H9 (cell line): ENCODE measurements at regions not wholly inside any gene's neighbourhood (a gene's known extent, or its start where the extent isn't known, plus 50 kb on each side); places are given as distances from the start of the nearest gene placed in this dataset.

Experiments used
- DNase-seq: peaks from one replicate; pipeline ENCODE4 v3.0.0-alpha.2; 2017
- H2AFZ ChIP-seq: one replicate; pipeline ENCODE4 v1.6.1; 2013; ENCODE audit warnings: mild to moderate bottlenecking, low read length, control low read depth, moderate library complexity
- H2AK5ac ChIP-seq: 2 replicates; pipeline ENCODE4 v1.6.1; 2013; ENCODE audit warnings: low read length, control low read depth, mixed read lengths; ENCODE audit not compliant: insufficient read length
- H2BK120ac ChIP-seq: one replicate; pipeline ENCODE4 v1.6.1; 2013; ENCODE audit warnings: low read depth, mild to moderate bottlenecking, low read length, control low read depth, inconsistent platforms; ENCODE audit not compliant: poor library complexity, severe bottlenecking
- H2BK12ac ChIP-seq: 2 replicates; pipeline ENCODE4 v1.6.1; 2013; ENCODE audit warnings: low read length, control low read depth, mixed read lengths, low read depth; ENCODE audit not compliant: insufficient read length
- H2BK15ac ChIP-seq: 2 replicates; pipeline ENCODE4 v1.6.1; 2013; ENCODE audit warnings: low read depth, low read length, control low read depth
- H2BK20ac ChIP-seq: one replicate; pipeline ENCODE4 v1.6.1; 2013; ENCODE audit warnings: low read depth, mild to moderate bottlenecking, low read length, control low read depth, inconsistent platforms; ENCODE audit not compliant: poor library complexity, severe bottlenecking
- H2BK5ac ChIP-seq: 2 replicates; pipeline ENCODE4 v1.6.1; 2013; ENCODE audit warnings: low read length, control low read depth, mixed read lengths; ENCODE audit not compliant: insufficient read length
- H3K14ac ChIP-seq: 2 replicates; pipeline ENCODE4 v1.6.1; 2013; ENCODE audit warnings: low read length, control low read depth; ENCODE audit not compliant: insufficient read depth
- H3K18ac ChIP-seq: 2 replicates; pipeline ENCODE4 v1.6.1; 2013; ENCODE audit warnings: low read depth, mild to moderate bottlenecking, mixed read lengths, low read length, control low read depth; ENCODE audit not compliant: insufficient read length
- H3K23ac ChIP-seq: 2 replicates; pipeline ENCODE4 v1.6.1; 2013; ENCODE audit warnings: low read length, control low read depth, mixed read lengths, low read depth; ENCODE audit not compliant: insufficient read length
- H3K23me2 ChIP-seq: 2 replicates; pipeline ENCODE4 v1.6.1; 2013; ENCODE audit warnings: low read depth, mild to moderate bottlenecking, mixed read lengths, low read length, control low read depth; ENCODE audit not compliant: insufficient read length, poor library complexity, severe bottlenecking
- H3K27ac ChIP-seq: 2 replicates; pipeline ENCODE4 v1.5.1; 2013; ENCODE audit warnings: low read length, control low read depth, mixed read lengths, low read depth; ENCODE audit not compliant: insufficient read length
- H3K27me3 ChIP-seq: 2 replicates; pipeline ENCODE4 v1.6.1; 2013; ENCODE audit warnings: low read length, control low read depth, inconsistent platforms; ENCODE audit not compliant: insufficient read depth
- H3K4ac ChIP-seq: 2 replicates; pipeline ENCODE4 v1.6.1; 2013; ENCODE audit warnings: low read depth, mild to moderate bottlenecking, control low read depth, inconsistent platforms, low read length, moderate library complexity
- H3K4me1 ChIP-seq: 2 replicates; pipeline ENCODE4 v1.6.1; 2013; ENCODE audit warnings: low read length, control low read depth, inconsistent platforms; ENCODE audit not compliant: insufficient read depth
- H3K4me2 ChIP-seq: 2 replicates; pipeline ENCODE4 v1.6.1; 2013; ENCODE audit warnings: low read length, control low read depth, mixed read lengths; ENCODE audit not compliant: insufficient read length, insufficient read depth
- H3K56ac ChIP-seq: 2 replicates; pipeline ENCODE4 v1.6.1; 2013; ENCODE audit warnings: low read depth, mild to moderate bottlenecking, mixed read lengths, low read length, control low read depth; ENCODE audit not compliant: insufficient read length
- H3K79me1 ChIP-seq: 2 replicates; pipeline ENCODE4 v1.6.1; 2013; ENCODE audit warnings: low read depth, mild to moderate bottlenecking, moderate library complexity, low read length, control low read depth, inconsistent platforms; ENCODE audit not compliant: insufficient read depth, poor library complexity, severe bottlenecking
- H3K79me2 ChIP-seq: 2 replicates; pipeline ENCODE4 v1.6.1; 2013; ENCODE audit warnings: low read length, control low read depth, inconsistent platforms; ENCODE audit not compliant: insufficient read depth
- H3K9ac ChIP-seq: 2 replicates; pipeline ENCODE4 v1.6.1; 2013; ENCODE audit warnings: low read length, control low read depth, mixed read lengths; ENCODE audit not compliant: insufficient read length; ENCODE audit errors: extremely low read depth
- H3K9me3 ChIP-seq: one replicate; pipeline ENCODE4 v1.6.1; 2013; ENCODE audit warnings: low read depth, low read length, inconsistent platforms; ENCODE audit not compliant: control insufficient read depth
- H3T11ph ChIP-seq: one replicate; pipeline ENCODE4 v1.6.1; 2013; ENCODE audit warnings: mild to moderate bottlenecking, low read length, control low read depth, inconsistent platforms
- H4K20me1 ChIP-seq: one replicate; pipeline ENCODE4 v1.6.1; 2013; ENCODE audit not compliant: control insufficient read depth, insufficient read length, insufficient read depth
- H4K5ac ChIP-seq: 2 replicates; pipeline ENCODE4 v1.6.1; 2013; ENCODE audit warnings: low read depth, mild to moderate bottlenecking, mixed read lengths, low read length, control low read depth; ENCODE audit not compliant: insufficient read length
- H4K8ac ChIP-seq: replicated peaks from 2 replicates; pipeline ENCODE4 v1.6.1; 2013; ENCODE audit warnings: low read length, control low read depth, mixed read lengths, low read depth; ENCODE audit not compliant: insufficient read length
- H4K91ac ChIP-seq: 2 replicates; pipeline ENCODE4 v1.6.1; 2013; ENCODE audit warnings: low read depth, mild to moderate bottlenecking, moderate library complexity, mixed read lengths, low read length, control low read depth; ENCODE audit not compliant: insufficient read length
- H3K27ac Mint-ChIP-seq, 3 experiments: 2 replicates in 2 of 3; 3 replicates in 1 of 3; pipeline ENCODE4 v1.8.0; 2020 to 2021; ENCODE audit warnings: mixed read lengths in 3 of 3, mild to moderate bottlenecking in 1 of 3, moderate library complexity in 1 of 3
- H3K27me3 Mint-ChIP-seq: 2 replicates; pipeline ENCODE4 v1.8.0; 2021; ENCODE audit warnings: low read depth, mild to moderate bottlenecking, moderate library complexity, mixed read lengths
- H3K36me3 Mint-ChIP-seq, 3 experiments: 2 replicates in 2 of 3; 3 replicates in 1 of 3; pipeline ENCODE4 v1.8.0; 2020 to 2021; ENCODE audit warnings: low read depth in 3 of 3, mixed read lengths in 3 of 3; ENCODE audit not compliant: insufficient read depth in 1 of 3
- H3K4me1 Mint-ChIP-seq, 2 experiments: 2 replicates each; pipeline ENCODE4 v1.8.0; 2020; ENCODE audit warnings: mixed read lengths in 2 of 2
- H3K4me3 Mint-ChIP-seq, 2 experiments: 2 replicates in 1 of 2; 3 replicates in 1 of 2; pipeline ENCODE4 v1.8.0; 2020 to 2021; ENCODE audit warnings: mild to moderate bottlenecking in 2 of 2, mixed read lengths in 2 of 2, moderate library complexity in 1 of 2
- H3K9me3 Mint-ChIP-seq, 2 experiments: 2 replicates in 1 of 2; 3 replicates in 1 of 2; pipeline ENCODE4 v1.8.0; 2020; ENCODE audit warnings: mild to moderate bottlenecking in 2 of 2, mixed read lengths in 2 of 2, moderate library complexity in 1 of 2
- WGBS: extraction: QIAGEN DNeasy Blood & Tissue Kit; methylation state at CpG from one replicate; pipeline ENCODE4 v1.1.7; 2013; ENCODE audit warnings: missing lambda C conversion rate, low lambda C conversion rate, mixed read lengths; ENCODE audit not compliant: insufficient read length; ENCODE audit errors: extremely low coverage; 5-methylcytosine and 5-hydroxymethylcytosine counted together
- TF ChIP-seq, protein P1 (sequence below): fragments of 200-600 bp; sonication (generic); conservative IDR thresholded peaks from 3 replicates; pipeline ENCODE4 v1.8.0; 2021; ENCODE audit warnings: antibody characterized with exemption, mild to moderate bottlenecking

- no peak overlapping the region for H4K8ac ChIP-seq
- no peak overlapping the region for H3K9ac ChIP-seq
- H3K79me2 ChIP-seq = no peaks in the 10 kb centered on the region
- Mint-ChIP-seq H3K36me3 (no peaks in the 10 kb centered on the region; a peak in 1 of 7 replicates), H3K4me1 (peaks cover 11 to 15% of the 10 kb centered on the region in 2 experiments), H3K27me3 (peaks cover 10% of the 10 kb centered on the region), H3K27ac (no peak overlapping the region), H3K9me3 (no peaks in the 10 kb centered on the region), H3K4me3 (no peak overlapping the region)
- no peaks in the 10 kb centered on the region; the same call in 1 of the 2 replicates for H3K4me1 ChIP-seq
- H4K20me1 ChIP-seq = no peaks in the 10 kb centered on the region
- H3K27ac ChIP-seq = no peak overlapping the region
- no peak overlapping the region for H3K18ac ChIP-seq
- H2BK20ac ChIP-seq = no peak overlapping the region
- no peak overlapping the region for H3K4me2 ChIP-seq
- H2AFZ ChIP-seq = no peak overlapping the region
- H4K5ac ChIP-seq = no peak overlapping the region
- H3K27me3 ChIP-seq = no peaks in the 10 kb centered on the region
- no peak overlapping the region for H2AK5ac ChIP-seq
- H4K91ac ChIP-seq = no peak overlapping the region
- no peak overlapping the region for H3K23ac ChIP-seq
- H2BK5ac ChIP-seq = no peak overlapping the region
- no peak for DNase-seq
- H3K4ac ChIP-seq = no peak overlapping the region
- no peak overlapping the region for H3K56ac ChIP-seq
- TF ChIP-seq, protein P1, sequence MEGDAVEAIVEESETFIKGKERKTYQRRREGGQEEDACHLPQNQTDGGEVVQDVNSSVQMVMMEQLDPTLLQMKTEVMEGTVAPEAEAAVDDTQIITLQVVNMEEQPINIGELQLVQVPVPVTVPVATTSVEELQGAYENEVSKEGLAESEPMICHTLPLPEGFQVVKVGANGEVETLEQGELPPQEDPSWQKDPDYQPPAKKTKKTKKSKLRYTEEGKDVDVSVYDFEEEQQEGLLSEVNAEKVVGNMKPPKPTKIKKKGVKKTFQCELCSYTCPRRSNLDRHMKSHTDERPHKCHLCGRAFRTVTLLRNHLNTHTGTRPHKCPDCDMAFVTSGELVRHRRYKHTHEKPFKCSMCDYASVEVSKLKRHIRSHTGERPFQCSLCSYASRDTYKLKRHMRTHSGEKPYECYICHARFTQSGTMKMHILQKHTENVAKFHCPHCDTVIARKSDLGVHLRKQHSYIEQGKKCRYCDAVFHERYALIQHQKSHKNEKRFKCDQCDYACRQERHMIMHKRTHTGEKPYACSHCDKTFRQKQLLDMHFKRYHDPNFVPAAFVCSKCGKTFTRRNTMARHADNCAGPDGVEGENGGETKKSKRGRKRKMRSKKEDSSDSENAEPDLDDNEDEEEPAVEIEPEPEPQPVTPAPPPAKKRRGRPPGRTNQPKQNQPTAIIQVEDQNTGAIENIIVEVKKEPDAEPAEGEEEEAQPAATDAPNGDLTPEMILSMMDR = no peak
- H3K14ac ChIP-seq = no peak overlapping the region
- no peak overlapping the region for H2BK15ac ChIP-seq
- H3K23me2 ChIP-seq = no peaks in the 10 kb centered on the region
- H3T11ph ChIP-seq = no peak overlapping the region
- H2BK120ac ChIP-seq = no peak overlapping the region
- no peak overlapping the region for H2BK12ac ChIP-seq
- no CpG with 5 or more reads among the region's 5 CpGs for WGBS
- no peaks in the 10 kb centered on the region for H3K79me1 ChIP-seq
- H3K9me3 ChIP-seq = no peaks in the 10 kb centered on the region
Measured at GRCh38 chr1:11374748-11375110, 101.7 kb downstream of the UBIAD1 start.
